HepG2 (cell line): ENCODE measurements at regions not wholly inside any gene's neighbourhood (a gene's known extent, or its start where the extent isn't known, plus 50 kb on each side); places are given as distances from the start of the nearest gene placed in this dataset.

ENCODE experiments used
- ASH2L ChIP-seq: fragments of 300-600, 200-600 bp; sonication (generic); IDR thresholded peaks from 2 replicates; pipeline ENCODE4 v1.7.0; 2017; ENCODE audit warnings: low read depth, mild to moderate bottlenecking, moderate library complexity, mixed read lengths, low read length; ENCODE audit not compliant: insufficient read length
- ATF1 ChIP-seq: IDR thresholded peaks from 2 replicates; pipeline ENCODE4 v1.6.1; 2016; ENCODE audit warnings: mild to moderate bottlenecking, control low read depth
- CBX1 ChIP-seq: IDR thresholded peaks from one replicate; pipeline ENCODE4 v1.6.1; 2016; ENCODE audit warnings: antibody characterized with exemption, low read depth
- CREB1 ChIP-seq, 2 experiments: fragments of 450-650 bp in 1 of 2; IDR thresholded peaks; 2 replicates each; pipeline ENCODE4 v1.6.1; 2016 to 2017; ENCODE audit warnings: control low read depth in 1 of 2, mild to moderate bottlenecking in 1 of 2, missing compliant biosample characterization in 1 of 2, missing genetic modification characterization in 1 of 2
- CREM ChIP-seq, 2 experiments: sonication (generic) in 1 of 2; formaldehyde crosslinking in 1 of 2; IDR thresholded peaks; 2 replicates each; pipeline versions ENCODE4 v1.4.0 to v1.6.1; 2016 to 2020; ENCODE audit warnings: antibody characterized with exemption in 1 of 2, mild to moderate bottlenecking in 1 of 2, missing genetic modification reagents in 1 of 2
- EHMT2 ChIP-seq: fragments of 200-600 bp; sonication (generic); IDR thresholded peaks from 2 replicates; pipeline ENCODE4 v1.7.0; 2017; ENCODE audit warnings: antibody characterized with exemption, low read depth, low read length, borderline replicate concordance
- EP300 ChIP-seq, 3 experiments: sonication (generic) in 1 of 3; formaldehyde crosslinking in 1 of 3; IDR thresholded peaks; 2 replicates each; pipeline versions ENCODE4 v1.5.1 to v1.6.1; 2011 to 2020; ENCODE audit warnings: low read depth in 2 of 3, low read length in 2 of 3, borderline replicate concordance in 1 of 3, improper control_type of control experiment in 1 of 3, mild to moderate bottlenecking in 1 of 3, missing genetic modification reagents in 1 of 3, moderate library complexity in 1 of 3
- FOXA3 ChIP-seq: IDR thresholded peaks from 2 replicates; pipeline ENCODE4 v1.6.1; 2016; ENCODE audit warnings: missing genetic modification reagents, missing compliant biosample characterization
- GATAD2A ChIP-seq: IDR thresholded peaks from 2 replicates; pipeline ENCODE4 v1.6.1; 2016
- HNF4A ChIP-seq: sonication (generic); formaldehyde crosslinking; IDR thresholded peaks from 2 replicates; pipeline ENCODE4 v1.4.0; 2020; ENCODE audit warnings: missing genetic modification reagents
- HNF4G ChIP-seq, 2 experiments: sonication (generic) in 1 of 2; formaldehyde crosslinking in 1 of 2; IDR thresholded peaks; 2 replicates each; pipeline versions ENCODE4 v1.4.0 to v1.6.1; 2011 to 2020; ENCODE audit warnings: borderline replicate concordance in 2 of 2, low read depth in 2 of 2, mild to moderate bottlenecking in 2 of 2, low read length in 1 of 2, missing genetic modification reagents in 1 of 2, moderate library complexity in 1 of 2
- HOXD1 ChIP-seq: sonication (generic); formaldehyde crosslinking; IDR thresholded peaks from 2 replicates; pipeline ENCODE4 v1.5.0; 2020; ENCODE audit warnings: missing genetic modification reagents
- KLF16 ChIP-seq, 2 experiments: sonication (generic) in 1 of 2; formaldehyde crosslinking in 1 of 2; IDR thresholded peaks; 2 replicates each; pipeline versions ENCODE4 v1.6.1 to v1.8.0; 2016 to 2023; ENCODE audit warnings: missing genetic modification reagents in 2 of 2, missing compliant biosample characterization in 1 of 2
- MLLT10 ChIP-seq: sonication (generic); formaldehyde crosslinking; IDR thresholded peaks from 2 replicates; pipeline ENCODE4 v1.4.0; 2020; ENCODE audit warnings: missing genetic modification reagents
- NR2F2 ChIP-seq: IDR thresholded peaks from 2 replicates; pipeline ENCODE4 v1.6.1; 2012; ENCODE audit warnings: low read depth, inconsistent platforms, borderline replicate concordance
- SP5 ChIP-seq: IDR thresholded peaks from 2 replicates; pipeline ENCODE4 v1.6.1; 2016; ENCODE audit warnings: low read depth, borderline replicate concordance
- WIZ ChIP-seq: sonication (generic); formaldehyde crosslinking; IDR thresholded peaks from 2 replicates; pipeline ENCODE4 v1.5.1; 2020; ENCODE audit warnings: mild to moderate bottlenecking, missing genetic modification reagents
- XBP1 ChIP-seq: sonication (generic); formaldehyde crosslinking; IDR thresholded peaks from 2 replicates; pipeline ENCODE4 v1.5.0; 2020; ENCODE audit warnings: missing genetic modification reagents
- ZNF331 ChIP-seq: sonication (generic); formaldehyde crosslinking; IDR thresholded peaks from 2 replicates; pipeline ENCODE4 v1.4.0; 2020; ENCODE audit warnings: missing genetic modification reagents
- TF ChIP-seq, protein P1 (sequence below), 2 experiments: sonication (generic) in 1 of 2; formaldehyde crosslinking in 1 of 2; IDR thresholded peaks; 2 replicates each; pipeline versions ENCODE4 v1.5.1 to v1.6.1; 2011 to 2020; ENCODE audit warnings: borderline replicate concordance in 1 of 2, low read depth in 1 of 2, low read length in 1 of 2, mild to moderate bottlenecking in 1 of 2, missing genetic modification reagents in 1 of 2, moderate library complexity in 1 of 2
- TF ChIP-seq, protein P2 (sequence below): IDR thresholded peaks from 2 replicates; pipeline ENCODE4 v1.6.1; 2016
- TF ChIP-seq, protein P3 (sequence below): sonication (generic); formaldehyde crosslinking; IDR thresholded peaks from 2 replicates; pipeline ENCODE4 v1.4.0; 2020; ENCODE audit warnings: mild to moderate bottlenecking, missing genetic modification reagents

DNA sequence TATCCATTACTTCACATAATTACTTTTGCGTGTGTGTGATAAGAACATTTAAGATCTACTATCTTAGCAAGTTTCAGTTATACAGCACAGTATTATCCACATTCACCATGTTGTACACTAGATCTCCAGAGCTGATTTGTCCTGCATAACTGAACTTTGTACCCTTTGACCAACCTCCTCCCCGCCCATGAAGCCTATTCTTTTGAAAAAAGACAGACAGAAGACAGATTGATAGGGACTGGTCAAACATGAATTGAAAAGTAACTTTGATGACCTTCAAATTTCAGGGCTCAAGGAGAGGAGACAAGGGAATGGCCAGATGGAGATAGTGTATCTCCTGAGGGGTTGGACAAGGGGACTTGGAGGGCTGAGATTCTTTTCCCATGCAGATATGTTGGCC, 96.3 kb downstream of the CMC2 start (continued):
- TF ChIP-seq, protein P1, sequence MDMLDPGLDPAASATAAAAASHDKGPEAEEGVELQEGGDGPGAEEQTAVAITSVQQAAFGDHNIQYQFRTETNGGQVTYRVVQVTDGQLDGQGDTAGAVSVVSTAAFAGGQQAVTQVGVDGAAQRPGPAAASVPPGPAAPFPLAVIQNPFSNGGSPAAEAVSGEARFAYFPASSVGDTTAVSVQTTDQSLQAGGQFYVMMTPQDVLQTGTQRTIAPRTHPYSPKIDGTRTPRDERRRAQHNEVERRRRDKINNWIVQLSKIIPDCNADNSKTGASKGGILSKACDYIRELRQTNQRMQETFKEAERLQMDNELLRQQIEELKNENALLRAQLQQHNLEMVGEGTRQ (IDR thresholded peaks at IDR 0.05; ENCODE audit: low read depth, low read length) = no peak
- TF ChIP-seq, protein P1 (CRISPR knock-in tag; IDR thresholded peaks at IDR 0.05; ENCODE audit: borderline replicate concordance) = no peak
- peak in 1 of 2 experiments; percentile 71; a peak in 1 of 4 replicates for TF ChIP-seq EP300 (IDR thresholded peaks at IDR 0.05; ENCODE audit: low read depth in 2 of 2, low read length in 2 of 2)
- no peak for TF ChIP-seq EP300 (CRISPR knock-in tag; IDR thresholded peaks at IDR 0.05; ENCODE audit: borderline replicate concordance)
- no peak for TF ChIP-seq XBP1
- TF ChIP-seq GATAD2A (CRISPR knock-in tag) = peak; percentile 54
- TF ChIP-seq HOXD1 (CRISPR knock-in tag) = peak; percentile 95
- TF ChIP-seq CREM (IDR thresholded peaks at IDR 0.05) = peak; percentile 32; the same call in 1 of the 2 replicates
- no peak for TF ChIP-seq CREM (CRISPR knock-in tag; IDR thresholded peaks at IDR 0.05)
- TF ChIP-seq WIZ (CRISPR knock-in tag) = no peak
- peak; percentile 99 for TF ChIP-seq SP5 (CRISPR knock-in tag)
- peak; percentile 93 for TF ChIP-seq HNF4A
- peak; percentile 32 for TF ChIP-seq ASH2L
- TF ChIP-seq MLLT10 = no peak
- TF ChIP-seq CREB1 (IDR thresholded peaks at IDR 0.05) = no peak
- peak; percentile 33; the same call in 1 of the 2 replicates for TF ChIP-seq CREB1 (CRISPR knock-in tag; IDR thresholded peaks at IDR 0.05)
- TF ChIP-seq, protein P2, sequence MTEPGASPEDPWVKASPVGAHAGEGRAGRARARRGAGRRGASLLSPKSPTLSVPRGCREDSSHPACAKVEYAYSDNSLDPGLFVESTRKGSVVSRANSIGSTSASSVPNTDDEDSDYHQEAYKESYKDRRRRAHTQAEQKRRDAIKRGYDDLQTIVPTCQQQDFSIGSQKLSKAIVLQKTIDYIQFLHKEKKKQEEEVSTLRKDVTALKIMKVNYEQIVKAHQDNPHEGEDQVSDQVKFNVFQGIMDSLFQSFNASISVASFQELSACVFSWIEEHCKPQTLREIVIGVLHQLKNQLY (CRISPR knock-in tag) = no peak
- TF ChIP-seq NR2F2 = peak; percentile 35; the same call in 1 of the 2 replicates
- TF ChIP-seq ATF1 = no peak
- TF ChIP-seq HNF4G (IDR thresholded peaks at IDR 0.05; ENCODE audit: borderline replicate concordance, low read depth, low read length) = peak; percentile 65
- no peak; the same call in 1 of the 2 replicates for TF ChIP-seq HNF4G (CRISPR knock-in tag; IDR thresholded peaks at IDR 0.05; ENCODE audit: borderline replicate concordance, low read depth)
- TF ChIP-seq ZNF331 (CRISPR knock-in tag) = 0 out of 2 replicates have a peak, but pooled peaks have one; percentile 27
- no peak for TF ChIP-seq CBX1
- no peak for TF ChIP-seq KLF16 (CRISPR knock-in tag; IDR thresholded peaks at IDR 0.05)
- peak; percentile 37; the same call in 1 of the 2 replicates for TF ChIP-seq FOXA3 (CRISPR knock-in tag)
- TF ChIP-seq, protein P3, sequence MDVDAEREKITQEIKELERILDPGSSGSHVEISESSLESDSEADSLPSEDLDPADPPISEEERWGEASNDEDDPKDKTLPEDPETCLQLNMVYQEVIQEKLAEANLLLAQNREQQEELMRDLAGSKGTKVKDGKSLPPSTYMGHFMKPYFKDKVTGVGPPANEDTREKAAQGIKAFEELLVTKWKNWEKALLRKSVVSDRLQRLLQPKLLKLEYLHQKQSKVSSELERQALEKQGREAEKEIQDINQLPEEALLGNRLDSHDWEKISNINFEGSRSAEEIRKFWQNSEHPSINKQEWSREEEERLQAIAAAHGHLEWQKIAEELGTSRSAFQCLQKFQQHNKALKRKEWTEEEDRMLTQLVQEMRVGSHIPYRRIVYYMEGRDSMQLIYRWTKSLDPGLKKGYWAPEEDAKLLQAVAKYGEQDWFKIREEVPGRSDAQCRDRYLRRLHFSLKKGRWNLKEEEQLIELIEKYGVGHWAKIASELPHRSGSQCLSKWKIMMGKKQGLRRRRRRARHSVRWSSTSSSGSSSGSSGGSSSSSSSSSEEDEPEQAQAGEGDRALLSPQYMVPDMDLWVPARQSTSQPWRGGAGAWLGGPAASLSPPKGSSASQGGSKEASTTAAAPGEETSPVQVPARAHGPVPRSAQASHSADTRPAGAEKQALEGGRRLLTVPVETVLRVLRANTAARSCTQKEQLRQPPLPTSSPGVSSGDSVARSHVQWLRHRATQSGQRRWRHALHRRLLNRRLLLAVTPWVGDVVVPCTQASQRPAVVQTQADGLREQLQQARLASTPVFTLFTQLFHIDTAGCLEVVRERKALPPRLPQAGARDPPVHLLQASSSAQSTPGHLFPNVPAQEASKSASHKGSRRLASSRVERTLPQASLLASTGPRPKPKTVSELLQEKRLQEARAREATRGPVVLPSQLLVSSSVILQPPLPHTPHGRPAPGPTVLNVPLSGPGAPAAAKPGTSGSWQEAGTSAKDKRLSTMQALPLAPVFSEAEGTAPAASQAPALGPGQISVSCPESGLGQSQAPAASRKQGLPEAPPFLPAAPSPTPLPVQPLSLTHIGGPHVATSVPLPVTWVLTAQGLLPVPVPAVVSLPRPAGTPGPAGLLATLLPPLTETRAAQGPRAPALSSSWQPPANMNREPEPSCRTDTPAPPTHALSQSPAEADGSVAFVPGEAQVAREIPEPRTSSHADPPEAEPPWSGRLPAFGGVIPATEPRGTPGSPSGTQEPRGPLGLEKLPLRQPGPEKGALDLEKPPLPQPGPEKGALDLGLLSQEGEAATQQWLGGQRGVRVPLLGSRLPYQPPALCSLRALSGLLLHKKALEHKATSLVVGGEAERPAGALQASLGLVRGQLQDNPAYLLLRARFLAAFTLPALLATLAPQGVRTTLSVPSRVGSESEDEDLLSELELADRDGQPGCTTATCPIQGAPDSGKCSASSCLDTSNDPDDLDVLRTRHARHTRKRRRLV (CRISPR knock-in tag) = no peak
- peak; percentile 87; the same call in 1 of the 2 replicates for TF ChIP-seq EHMT2
